ENCODE measurements at regions not wholly inside any gene's neighbourhood (a gene's known extent, or its start where the extent isn't known, plus 50 kb on each side); places are given as distances from the start of the nearest gene placed in this dataset.

GRCh38 chr19:5204212-5204611 is 136.4 kb downstream of the PTPRS start:
- POLR2A ChIA-PET (ENCODE audit: unreplicated experiment), result no interaction called here
- TF ChIP-seq EZH2 (IDR thresholded peaks at IDR 0.05; ENCODE audit: low read depth), result no peak
- no peak for TF ChIP-seq CTCF (conservative IDR thresholded peaks at IDR 0.05)
- DNase-seq, result no peak
- H3K27me3 ChIP-seq (ENCODE audit: insufficient read depth, low read depth), result no peaks in the 10 kb centered on the region
- no peak overlapping the region for H3K27ac ChIP-seq
- H3K9me2 ChIP-seq (ENCODE audit: insufficient read depth), result no peaks in the 10 kb centered on the region
- no peaks in the 10 kb centered on the region for H4K20me1 ChIP-seq (ENCODE audit: insufficient read depth)
- no peak overlapping the region for H3K4me3 ChIP-seq
- H3F3A ChIP-seq (ENCODE audit: insufficient read depth, low read depth), result no peaks in the 10 kb centered on the region
- no peak overlapping the region for H3K4me2 ChIP-seq
- H2AFZ ChIP-seq, result no peak overlapping the region
- H3K36me3 ChIP-seq (ENCODE audit: low read depth), result no peaks in the 10 kb centered on the region
- peaks cover 6% of the 10 kb centered on the region; the same call in 1 of the 2 replicates for H3K9me3 ChIP-seq (ENCODE audit: insufficient read depth, low read depth)
- CTCF ChIA-PET, result no interaction called here
- intact Hi-C loops (cut with micrococcal nuclease; ENCODE audit: unreplicated experiment), result no loop called here
- H3K4me1 ChIP-seq (replicated peaks; ENCODE audit: insufficient read depth), result no peaks in the 10 kb centered on the region
- BruUV-seq (replicated peaks), result no TSS peak
- H3K79me2 ChIP-seq (ENCODE audit: low read depth), result no peaks in the 10 kb centered on the region

Data from PC-9 (cell line).